ENCODE measurements at regions not wholly inside any gene's neighbourhood (a gene's known extent, or its start where the extent isn't known, plus 50 kb on each side); places are given as distances from the start of the nearest gene placed in this dataset.
A peak's percentile ranks its signal among the peaks of the same experiment; 100 is the strongest.

GRCh38 chr15:88403351-88403791 is 63.8 kb downstream of the MRPL46 start:
- DNase-seq: no peak

GRCh38 chr15:88401996-88402656 is 65.1 kb downstream of the MRPL46 start:
- DNase-seq: no peak

GRCh38 chr15:88401251-88401995 is 65.8 kb downstream of the MRPL46 start:
- no peak for DNase-seq

GRCh38 chr15:88400591-88401250 is 66.5 kb downstream of the MRPL46 start:
- no peak for DNase-seq

GRCh38 chr15:88400084-88400483 is 67.1 kb downstream of the MRPL46 start:
- DNase-seq: no peak

- DNase-seq: no peak
These were observed 68.0 kb downstream of the MRPL46 start for GRCh38 chr15:88399021-88399685.

- no peak for DNase-seq
These were observed 69.2 kb downstream of the MRPL46 start for GRCh38 chr15:88398011-88398410.

- DNase-seq: no peak
These were observed 69.7 kb downstream of the MRPL46 start for GRCh38 chr15:88397506-88397905.

GRCh38 chr15:88395872-88396781 is 71.1 kb downstream of the MRPL46 start:
- no peak for DNase-seq

- no peak for DNase-seq
These were observed 71.9 kb downstream of the MRPL46 start for GRCh38 chr15:88395241-88395640.

- no peak for DNase-seq
These were observed 72.5 kb downstream of the MRPL46 start for GRCh38 chr15:88394553-88395145.

GRCh38 chr15:88393719-88394519 is 73.3 kb downstream of the MRPL46 start:
- DNase-seq: no peak

GRCh38 chr15:88391700-88392099 is 75.5 kb downstream of the MRPL46 start:
- no peak for DNase-seq

- DNase-seq: no peak
These were observed 76.2 kb downstream of the MRPL46 start for GRCh38 chr15:88391006-88391405.

GRCh38 chr15:88390164-88390901 is 76.9 kb downstream of the MRPL46 start:
- no peak for DNase-seq

GRCh38 chr15:88389120-88389519 is 78.1 kb downstream of the MRPL46 start:
- DNase-seq: no peak

GRCh38 chr15:88388686-88389085 is 78.5 kb downstream of the MRPL46 start:
- no peak for DNase-seq

GRCh38 chr15:88385078-88385700 is 82.0 kb downstream of the MRPL46 start:
- peak; percentile 40 for DNase-seq

- no peak for DNase-seq
These were observed 83.8 kb downstream of the MRPL46 start for GRCh38 chr15:88383354-88383753.

GRCh38 chr15:88382482-88382983 is 84.7 kb downstream of the MRPL46 start:
- peak; percentile 81 for DNase-seq
